Gastroesophageal sphincter (tissue), 3 donors: ENCODE measurements at regions not wholly inside any gene's neighbourhood (a gene's known extent, or its start where the extent isn't known, plus 50 kb on each side); places are given as distances from the start of the nearest gene placed in this dataset.
"Not testable (repeated sequence)": the region's sequence is repeated elsewhere in the genome, so short reads cannot be mapped to it uniquely, and the experiment has no call there.

Experiments used
- CTCF ChIP-seq, 4 experiments: fragments of 200-600 bp in 2 of 4; fragments of 450-650 bp in 2 of 4; sonication (generic) in 1 of 4; IDR thresholded peaks; one replicate each; pipeline ENCODE4 v1.5.1; 2017 to 2019; ENCODE audit warnings: antibody characterized with exemption in 4 of 4, mild to moderate bottlenecking in 2 of 4, moderate library complexity in 2 of 4
- EP300 ChIP-seq: sonication (generic); formaldehyde crosslinking; IDR thresholded peaks from one replicate; pipeline ENCODE4 v1.6.1; 2017; ENCODE audit warnings: antibody characterized with exemption, mild to moderate bottlenecking
- POLR2A ChIP-seq, 2 donors: fragments of 450-650 bp; IDR thresholded peaks; one replicate each; pipeline ENCODE4 v1.6.1; 2017; ENCODE audit warnings: antibody characterized with exemption in 2 of 2, mild to moderate bottlenecking in 2 of 2, moderate library complexity in 1 of 2
- POLR2AphosphoS5 ChIP-seq: sonication (generic); formaldehyde crosslinking; IDR thresholded peaks from one replicate; pipeline ENCODE4 v1.6.1; 2017; ENCODE audit warnings: antibody characterized with exemption

GRCh38 chrX:82552201-82552600 lies 955.9 kb upstream of the POU3F4 start:
- not testable (repeated sequence) for TF ChIP-seq CTCF (IDR thresholded peaks at IDR 0.05); POLR2AphosphoS5; POLR2A (IDR thresholded peaks at IDR 0.05); EP300
